HG02571 (cell line): ENCODE measurements at regions not wholly inside any gene's neighbourhood (a gene's known extent, or its start where the extent isn't known, plus 50 kb on each side); places are given as distances from the start of the nearest gene placed in this dataset.

Experiments
- ATAC-seq: cut with Tn5 transposase; IDR thresholded peaks from one replicate; pipeline ENCODE4 v1.9.1; 2021; ENCODE audit warnings: mild to moderate bottlenecking, moderate library complexity; ENCODE audit not compliant: unreplicated experiment

- no peak for ATAC-seq
Measured at GRCh38 chr3:28877912-28878311, 403.0 kb upstream of the RBMS3 start.

GRCh38 chr3:28890373-28890772 lies 390.5 kb upstream of the RBMS3 start:
- no peak for ATAC-seq

GRCh38 chr3:28891485-28891884 lies 389.4 kb upstream of the RBMS3 start:
- no peak for ATAC-seq

- ATAC-seq, result no peak
Measured at GRCh38 chr3:28900301-28900700, 380.6 kb upstream of the RBMS3 start.

GRCh38 chr3:28901018-28901417 lies 379.9 kb upstream of the RBMS3 start:
- ATAC-seq, result no peak

- ATAC-seq, result no peak
Measured at GRCh38 chr3:28903171-28903601, 377.7 kb upstream of the RBMS3 start.

GRCh38 chr3:28905798-28906197 lies 375.1 kb upstream of the RBMS3 start:
- ATAC-seq, result no peak

GRCh38 chr3:28906561-28907310 lies 374.1 kb upstream of the RBMS3 start:
- ATAC-seq, result no peak

- no peak for ATAC-seq
Measured at GRCh38 chr3:28907616-28908015, 373.3 kb upstream of the RBMS3 start.

GRCh38 chr3:28912120-28912885 lies 368.6 kb upstream of the RBMS3 start:
- ATAC-seq, result no peak

GRCh38 chr3:28915741-28916500 lies 364.9 kb upstream of the RBMS3 start:
- no peak for ATAC-seq

- peak; percentile 95 for ATAC-seq
Measured at GRCh38 chr3:28916713-28917499, 364.0 kb upstream of the RBMS3 start.

- ATAC-seq, result no peak
Measured at GRCh38 chr3:28917895-28918475, 362.9 kb upstream of the RBMS3 start.

GRCh38 chr3:28922376-28922775 lies 358.5 kb upstream of the RBMS3 start:
- ATAC-seq, result no peak

- ATAC-seq, result no peak
Measured at GRCh38 chr3:28923994-28924393, 356.9 kb upstream of the RBMS3 start.

GRCh38 chr3:28924744-28925360 lies 356.0 kb upstream of the RBMS3 start:
- no peak for ATAC-seq

- no peak for ATAC-seq
Measured at GRCh38 chr3:28933337-28933736, 347.5 kb upstream of the RBMS3 start.

- ATAC-seq, result no peak
Measured at GRCh38 chr3:28934126-28934813, 346.6 kb upstream of the RBMS3 start.

- no peak for ATAC-seq
Measured at GRCh38 chr3:28935146-28935545, 345.7 kb upstream of the RBMS3 start.
